Panc1 (cell line): ENCODE measurements at regions not wholly inside any gene's neighbourhood (a gene's known extent, or its start where the extent isn't known, plus 50 kb on each side); places are given as distances from the start of the nearest gene placed in this dataset.

ENCODE experiments used
- ATAC-seq: fragments of 200-7000 bp; cut with Tn5 transposase; 2 replicates; pipeline ENCODE4 v1.9.1; 2020; ENCODE audit warnings: mild to moderate bottlenecking, moderate library complexity
- BruUV-seq: library from RNA; stranded (reverse); fragments of 400-500 nt; replicated peaks from 2 replicates; lab custom pipeline; 2021; lab: Mats Ljungman, UMichigan
- CTCF ChIA-PET: fragments of 300-600 bp; sonication (Branson Sonifier 250); formaldehyde crosslinking; loops from one replicate; lab custom pipeline; 2022; ENCODE audit warnings: antibody characterized with exemption; lab: Charles Lee
- POLR2A ChIA-PET: fragments of 300-600 bp; sonication (Branson Sonifier 250); formaldehyde crosslinking; loops from one replicate; lab custom pipeline; 2022; ENCODE audit warnings: antibody characterized with exemption; lab: Charles Lee
- DNase-seq: peaks from one replicate; pipeline ENCODE4 v3.0.0-alpha.2; 2010; ENCODE audit warnings: low read depth, low spot score
- H3K27ac ChIP-seq: 2 replicates; pipeline ENCODE4 v1.5.1; 2011; ENCODE audit warnings: mild to moderate bottlenecking, low read length, inconsistent platforms
- H3K27me3 ChIP-seq: fragments of 200-500 bp; sonication (Bioruptor generic); 2 replicates; pipeline ENCODE4 v1.6.0; 2014; ENCODE audit warnings: low read length, inconsistent platforms; ENCODE audit not compliant: control insufficient read depth, insufficient read depth
- H3K36me3 ChIP-seq: fragments of 200-500 bp; sonication (Bioruptor generic); 2 replicates; pipeline ENCODE4 v1.5.1; 2014; ENCODE audit warnings: inconsistent platforms, mild to moderate bottlenecking, low read length, moderate library complexity; ENCODE audit not compliant: control insufficient read depth, insufficient read depth
- H3K4me1 ChIP-seq: 2 replicates; pipeline ENCODE4 v1.5.1; 2011; ENCODE audit warnings: inconsistent platforms, mild to moderate bottlenecking, low read length, moderate library complexity; ENCODE audit not compliant: control insufficient read depth, insufficient read depth
- H3K4me3 ChIP-seq, 2 experiments: 2 replicates each; pipeline ENCODE4 v1.5.1; 2011 to 2012; ENCODE audit warnings: low read depth in 2 of 2, low read length in 2 of 2, mild to moderate bottlenecking in 2 of 2, inconsistent platforms in 1 of 2, moderate library complexity in 1 of 2
- H3K9me3 ChIP-seq: fragments of 200-500 bp; sonication (Bioruptor generic); 2 replicates; pipeline ENCODE4 v1.5.1; 2014; ENCODE audit warnings: low read depth, mild to moderate bottlenecking, inconsistent platforms, low read length, moderate library complexity; ENCODE audit not compliant: control insufficient read depth, insufficient read depth
- POLR2AphosphoS5 ChIP-seq: IDR thresholded peaks from 2 replicates; pipeline ENCODE4 v1.6.1; 2012; ENCODE audit warnings: mild to moderate bottlenecking, low read depth, low read length, moderate library complexity
- SIN3A ChIP-seq: IDR thresholded peaks from 2 replicates; pipeline ENCODE4 v1.6.1; 2012; ENCODE audit warnings: low read depth, mild to moderate bottlenecking, low read length, moderate library complexity, borderline replicate concordance; ENCODE audit not compliant: insufficient read depth
- TCF7L2 ChIP-seq: IDR thresholded peaks from 2 replicates; pipeline ENCODE4 v1.6.1; 2011; ENCODE audit warnings: mild to moderate bottlenecking, low read depth, low read length, inconsistent platforms
- in situ Hi-C: cut with HindIII; loops from 2 replicates; pipeline ENCODE4 v1.10.0; 2016; ENCODE audit warnings: low sequenced_read_pairs, low pct_unique_long_range_greater_than_20kb
- intact Hi-C: fragments of 100-400 bp; cut with micrococcal nuclease; formaldehyde crosslinking; loops from one replicate; pipeline ENCODE4 v1.10.0; 2022; ENCODE audit not compliant: unreplicated experiment
- TF ChIP-seq, protein P1 (sequence below): fragments of 450-650 bp; IDR thresholded peaks from 2 replicates; pipeline ENCODE4 v1.5.1; 2017; ENCODE audit warnings: mild to moderate bottlenecking
- TF ChIP-seq, protein P2 (sequence below), 2 experiments: IDR thresholded peaks; 2 replicates each; pipeline ENCODE4 v1.6.1; 2011 to 2012; ENCODE audit warnings: low read depth in 2 of 2, control low read depth in 1 of 2, low read length in 1 of 2, mild to moderate bottlenecking in 1 of 2, moderate library complexity in 1 of 2; ENCODE audit not compliant: insufficient read depth in 1 of 2

DNA sequence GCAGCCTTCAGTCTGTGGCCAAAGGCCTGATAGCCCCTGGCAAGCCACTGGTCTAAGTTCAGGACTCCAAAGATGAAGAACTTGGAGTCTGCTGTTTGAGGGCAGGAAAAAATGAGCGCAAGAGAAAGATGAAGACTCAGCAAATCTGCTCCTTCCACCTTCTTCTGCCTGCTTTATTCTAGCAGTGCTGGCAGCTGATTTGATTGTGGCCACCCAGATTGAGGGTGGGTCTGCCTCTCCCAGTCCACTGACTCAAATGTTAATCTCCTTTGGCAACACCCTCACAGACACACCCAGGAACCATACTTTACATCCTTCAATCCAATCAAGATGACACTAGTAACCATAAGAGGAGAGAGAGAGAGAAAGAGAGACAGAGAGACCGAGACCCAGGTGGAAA, 127.6 kb downstream of the UTP18 start:
- Histone ChIP-seq H3K36me3 (no peaks in the 10 kb centered on the region), H3K27ac (no peak overlapping the region), H3K4me3 (no peak overlapping the region), H3K4me1 (no peaks in the 10 kb centered on the region), H3K9me3 (no peaks in the 10 kb centered on the region), H3K27me3 (no peaks in the 10 kb centered on the region)
- in situ Hi-C loops, result no loop called here
- ChIA-PET POLR2A (no interaction called here), CTCF (no interaction called here)
- no TSS peak for BruUV-seq
- TF ChIP-seq SIN3A, result no peak
- no peak for TF ChIP-seq POLR2AphosphoS5
- no peak for TF ChIP-seq TCF7L2
- TF ChIP-seq, protein P1, sequence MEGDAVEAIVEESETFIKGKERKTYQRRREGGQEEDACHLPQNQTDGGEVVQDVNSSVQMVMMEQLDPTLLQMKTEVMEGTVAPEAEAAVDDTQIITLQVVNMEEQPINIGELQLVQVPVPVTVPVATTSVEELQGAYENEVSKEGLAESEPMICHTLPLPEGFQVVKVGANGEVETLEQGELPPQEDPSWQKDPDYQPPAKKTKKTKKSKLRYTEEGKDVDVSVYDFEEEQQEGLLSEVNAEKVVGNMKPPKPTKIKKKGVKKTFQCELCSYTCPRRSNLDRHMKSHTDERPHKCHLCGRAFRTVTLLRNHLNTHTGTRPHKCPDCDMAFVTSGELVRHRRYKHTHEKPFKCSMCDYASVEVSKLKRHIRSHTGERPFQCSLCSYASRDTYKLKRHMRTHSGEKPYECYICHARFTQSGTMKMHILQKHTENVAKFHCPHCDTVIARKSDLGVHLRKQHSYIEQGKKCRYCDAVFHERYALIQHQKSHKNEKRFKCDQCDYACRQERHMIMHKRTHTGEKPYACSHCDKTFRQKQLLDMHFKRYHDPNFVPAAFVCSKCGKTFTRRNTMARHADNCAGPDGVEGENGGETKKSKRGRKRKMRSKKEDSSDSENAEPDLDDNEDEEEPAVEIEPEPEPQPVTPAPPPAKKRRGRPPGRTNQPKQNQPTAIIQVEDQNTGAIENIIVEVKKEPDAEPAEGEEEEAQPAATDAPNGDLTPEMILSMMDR, result no peak
- TF ChIP-seq, protein P2, sequence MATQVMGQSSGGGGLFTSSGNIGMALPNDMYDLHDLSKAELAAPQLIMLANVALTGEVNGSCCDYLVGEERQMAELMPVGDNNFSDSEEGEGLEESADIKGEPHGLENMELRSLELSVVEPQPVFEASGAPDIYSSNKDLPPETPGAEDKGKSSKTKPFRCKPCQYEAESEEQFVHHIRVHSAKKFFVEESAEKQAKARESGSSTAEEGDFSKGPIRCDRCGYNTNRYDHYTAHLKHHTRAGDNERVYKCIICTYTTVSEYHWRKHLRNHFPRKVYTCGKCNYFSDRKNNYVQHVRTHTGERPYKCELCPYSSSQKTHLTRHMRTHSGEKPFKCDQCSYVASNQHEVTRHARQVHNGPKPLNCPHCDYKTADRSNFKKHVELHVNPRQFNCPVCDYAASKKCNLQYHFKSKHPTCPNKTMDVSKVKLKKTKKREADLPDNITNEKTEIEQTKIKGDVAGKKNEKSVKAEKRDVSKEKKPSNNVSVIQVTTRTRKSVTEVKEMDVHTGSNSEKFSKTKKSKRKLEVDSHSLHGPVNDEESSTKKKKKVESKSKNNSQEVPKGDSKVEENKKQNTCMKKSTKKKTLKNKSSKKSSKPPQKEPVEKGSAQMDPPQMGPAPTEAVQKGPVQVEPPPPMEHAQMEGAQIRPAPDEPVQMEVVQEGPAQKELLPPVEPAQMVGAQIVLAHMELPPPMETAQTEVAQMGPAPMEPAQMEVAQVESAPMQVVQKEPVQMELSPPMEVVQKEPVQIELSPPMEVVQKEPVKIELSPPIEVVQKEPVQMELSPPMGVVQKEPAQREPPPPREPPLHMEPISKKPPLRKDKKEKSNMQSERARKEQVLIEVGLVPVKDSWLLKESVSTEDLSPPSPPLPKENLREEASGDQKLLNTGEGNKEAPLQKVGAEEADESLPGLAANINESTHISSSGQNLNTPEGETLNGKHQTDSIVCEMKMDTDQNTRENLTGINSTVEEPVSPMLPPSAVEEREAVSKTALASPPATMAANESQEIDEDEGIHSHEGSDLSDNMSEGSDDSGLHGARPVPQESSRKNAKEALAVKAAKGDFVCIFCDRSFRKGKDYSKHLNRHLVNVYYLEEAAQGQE (IDR thresholded peaks at IDR 0.05; ENCODE audit: insufficient read depth in 1 of 2, low read depth in 2 of 2, low read length in 1 of 2), result no peak
- ATAC-seq (no peak), DNase-seq (no peak)
- intact Hi-C loops, result no loop called here

DNA sequence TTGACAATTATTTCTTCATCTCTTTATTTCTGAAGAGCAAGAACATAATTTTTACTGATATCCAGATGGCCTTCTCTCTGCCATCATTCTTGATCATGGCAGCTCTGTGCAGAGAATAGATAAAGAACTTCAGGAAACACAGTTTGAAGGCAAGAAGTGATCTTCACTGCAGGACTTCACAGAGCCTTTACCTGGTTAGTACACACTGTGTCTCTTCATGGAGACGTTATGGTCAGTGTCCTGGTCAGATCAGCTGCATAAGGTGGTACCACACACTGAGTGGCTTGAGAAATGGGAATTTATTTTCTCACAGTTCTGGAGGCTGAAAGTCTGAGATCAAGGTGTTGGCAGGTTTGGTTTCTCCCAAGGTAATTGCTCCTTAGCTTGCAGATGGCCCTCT, 129.5 kb downstream of the UTP18 start:
- H3K27ac ChIP-seq, result no peak overlapping the region
- no peaks in the 10 kb centered on the region for H3K4me1 ChIP-seq
- DNase-seq (no peak), ATAC-seq (no peak)
- H3K4me3 ChIP-seq, result no peak overlapping the region
- no peaks in the 10 kb centered on the region for H3K9me3 ChIP-seq
- intact Hi-C loops (no loop called here), in situ Hi-C loops (no loop called here)
- no TSS peak for BruUV-seq
- no peaks in the 10 kb centered on the region for H3K36me3 ChIP-seq
- ChIA-PET CTCF (no interaction called here), POLR2A (no interaction called here)
- TF ChIP-seq POLR2AphosphoS5, result no peak
- no peak for TF ChIP-seq TCF7L2
- TF ChIP-seq, protein P2 (IDR thresholded peaks at IDR 0.05; ENCODE audit: insufficient read depth in 1 of 2, low read depth in 2 of 2, low read length in 1 of 2), result no peak
- TF ChIP-seq SIN3A, result no peak
- TF ChIP-seq, protein P1, result no peak
- H3K27me3 ChIP-seq, result 0 out of 2 replicates have a peak, but pooled peaks cover 3% of the 10 kb centered on the region
